Liver (tissue), 7 donors: ENCODE measurements at regions not wholly inside any gene's neighbourhood (a gene's known extent, or its start where the extent isn't known, plus 50 kb on each side); places are given as distances from the start of the nearest gene placed in this dataset.

ENCODE experiments used
- DNase-seq: peaks from one replicate; pipeline ENCODE4 v3.0.0-alpha.2; 2017; ENCODE audit warnings: low spot score
- H3K27ac ChIP-seq, 2 donors: one replicate each; pipeline ENCODE4 v1.7.0; 2013; ENCODE audit warnings: inconsistent platforms in 2 of 2, low read length in 2 of 2, control low read depth in 1 of 2, low read depth in 1 of 2, mild to moderate bottlenecking in 1 of 2
- H3K27me3 ChIP-seq, 4 donors: one replicate each; pipeline versions ENCODE4 v1.6.1 to v1.7.0; 2013; ENCODE audit warnings: low read length in 3 of 4, inconsistent platforms in 1 of 4, mild to moderate bottlenecking in 1 of 4, moderate library complexity in 1 of 4; ENCODE audit not compliant: control insufficient read depth in 4 of 4, insufficient read depth in 4 of 4
- H3K36me3 ChIP-seq, 4 donors: one replicate each; pipeline versions ENCODE4 v1.6.1 to v1.7.0; 2013; ENCODE audit warnings: low read length in 3 of 4, mild to moderate bottlenecking in 3 of 4, low read depth in 1 of 4, moderate library complexity in 1 of 4; ENCODE audit not compliant: control insufficient read depth in 4 of 4, insufficient read depth in 3 of 4
- H3K4me1 ChIP-seq, 4 donors: one replicate each; pipeline versions ENCODE4 v1.6.1 to v1.7.0; 2013; ENCODE audit warnings: low read length in 3 of 4, mild to moderate bottlenecking in 3 of 4, moderate library complexity in 1 of 4; ENCODE audit not compliant: control insufficient read depth in 4 of 4, insufficient read depth in 4 of 4
- H3K4me3 ChIP-seq, 3 donors: one replicate each; pipeline versions ENCODE4 v1.6.1 to v1.7.0; 2013; ENCODE audit warnings: low read length in 3 of 3, control low read depth in 1 of 3, low read depth in 1 of 3, mild to moderate bottlenecking in 1 of 3
- H3K9ac ChIP-seq, 2 donors: one replicate each; pipeline ENCODE4 v1.7.0; 2013; ENCODE audit warnings: low read length in 2 of 2, mild to moderate bottlenecking in 2 of 2, moderate library complexity in 2 of 2, control low read depth in 1 of 2, low read depth in 1 of 2
- H3K9me3 ChIP-seq, 4 donors: one replicate each; pipeline versions ENCODE4 v1.6.1 to v1.7.0; 2013; ENCODE audit warnings: low read length in 3 of 4; ENCODE audit not compliant: control insufficient read depth in 4 of 4
- EGR1 ChIP-seq, 2 donors: IDR thresholded peaks; 2 replicates each; pipeline ENCODE4 v1.6.1; 2016 to 2018; ENCODE audit warnings: antibody characterized with exemption in 2 of 2, low read depth in 2 of 2
- FOXA1 ChIP-seq: IDR thresholded peaks from 2 replicates; pipeline ENCODE4 v1.6.1; 2016; ENCODE audit warnings: antibody characterized with exemption
- FOXA2 ChIP-seq: IDR thresholded peaks from 2 replicates; pipeline ENCODE4 v1.6.1; 2016; ENCODE audit warnings: antibody characterized with exemption
- GABPA ChIP-seq, 2 donors: IDR thresholded peaks in 1 of 2; conservative IDR thresholded peaks in 1 of 2; 2 replicates each; pipeline ENCODE4 v1.6.1; 2016; ENCODE audit warnings: antibody characterized with exemption in 2 of 2, mild to moderate bottlenecking in 1 of 2, moderate library complexity in 1 of 2
- HNF4A ChIP-seq, 2 donors: conservative IDR thresholded peaks; 2 replicates each; pipeline ENCODE4 v1.6.1; 2016; ENCODE audit warnings: antibody characterized with exemption in 2 of 2, mild to moderate bottlenecking in 2 of 2
- HNF4G ChIP-seq: IDR thresholded peaks from 2 replicates; pipeline ENCODE4 v1.6.1; 2016; ENCODE audit warnings: antibody characterized with exemption
- JUND ChIP-seq, 2 donors: IDR thresholded peaks; 2 replicates each; pipeline ENCODE4 v1.6.1; 2016; ENCODE audit warnings: antibody characterized with exemption in 2 of 2
- NR2F2 ChIP-seq: IDR thresholded peaks from 2 replicates; pipeline ENCODE4 v1.6.1; 2016; ENCODE audit warnings: antibody characterized with exemption
- REST ChIP-seq: IDR thresholded peaks from 2 replicates; pipeline ENCODE4 v1.6.1; 2016; ENCODE audit warnings: antibody characterized with exemption, mild to moderate bottlenecking
- SP1 ChIP-seq: IDR thresholded peaks from 2 replicates; pipeline ENCODE4 v1.6.1; 2018; ENCODE audit warnings: antibody characterized with exemption, mild to moderate bottlenecking
- TAF1 ChIP-seq: conservative IDR thresholded peaks from 2 replicates; pipeline ENCODE4 v1.6.1; 2016; ENCODE audit warnings: antibody characterized with exemption, mild to moderate bottlenecking
- YY1 ChIP-seq: IDR thresholded peaks from 2 replicates; pipeline ENCODE4 v1.6.1; 2016; ENCODE audit warnings: antibody characterized with exemption, mild to moderate bottlenecking
- WGBS: extraction: QIAGEN DNeasy Blood & Tissue Kit; methylation state at CpG from one replicate; pipeline ENCODE4 v1.1.7; 2013; 5-methylcytosine and 5-hydroxymethylcytosine counted together
- TF ChIP-seq, protein P1 (sequence below): IDR thresholded peaks from 2 replicates; pipeline ENCODE4 v1.6.1; 2016; ENCODE audit warnings: antibody characterized with exemption
- donor health status: healthy.
- donor health status: healthy.
- donor health status: healthy.
- donor health status: healthy.

- Histone ChIP-seq H3K4me1 (no peaks in the 10 kb centered on the region), H3K9ac (no peak overlapping the region), H3K36me3 (no peaks in the 10 kb centered on the region), H3K4me3 (no peak overlapping the region), H3K27ac (no peak overlapping the region), H3K9me3 (no peaks in the 10 kb centered on the region), H3K27me3 (no peaks in the 10 kb centered on the region)
- 87% methylated on average over 3 of the region's 3 CpGs for WGBS
- TF ChIP-seq FOXA1 (no peak), FOXA2 (no peak), REST (no peak), EGR1 (IDR thresholded peaks at IDR 0.05; ENCODE audit: low read depth in 2 of 2) (no peak), TAF1 (no peak), HNF4G (no peak), SP1 (no peak), NR2F2 (no peak), YY1 (no peak), GABPA (IDR thresholded peaks at IDR 0.05 in 1 of 2, conservative IDR thresholded peaks at IDR 0.05 in 1 of 2) (no peak)
- TF ChIP-seq, protein P1, sequence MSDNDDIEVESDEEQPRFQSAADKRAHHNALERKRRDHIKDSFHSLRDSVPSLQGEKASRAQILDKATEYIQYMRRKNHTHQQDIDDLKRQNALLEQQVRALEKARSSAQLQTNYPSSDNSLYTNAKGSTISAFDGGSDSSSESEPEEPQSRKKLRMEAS: no peak
- DNase-seq: no peak
Observed at GRCh38 chrX:88024022-88024421, 506.4 kb downstream of the KLHL4 start.

DNA sequence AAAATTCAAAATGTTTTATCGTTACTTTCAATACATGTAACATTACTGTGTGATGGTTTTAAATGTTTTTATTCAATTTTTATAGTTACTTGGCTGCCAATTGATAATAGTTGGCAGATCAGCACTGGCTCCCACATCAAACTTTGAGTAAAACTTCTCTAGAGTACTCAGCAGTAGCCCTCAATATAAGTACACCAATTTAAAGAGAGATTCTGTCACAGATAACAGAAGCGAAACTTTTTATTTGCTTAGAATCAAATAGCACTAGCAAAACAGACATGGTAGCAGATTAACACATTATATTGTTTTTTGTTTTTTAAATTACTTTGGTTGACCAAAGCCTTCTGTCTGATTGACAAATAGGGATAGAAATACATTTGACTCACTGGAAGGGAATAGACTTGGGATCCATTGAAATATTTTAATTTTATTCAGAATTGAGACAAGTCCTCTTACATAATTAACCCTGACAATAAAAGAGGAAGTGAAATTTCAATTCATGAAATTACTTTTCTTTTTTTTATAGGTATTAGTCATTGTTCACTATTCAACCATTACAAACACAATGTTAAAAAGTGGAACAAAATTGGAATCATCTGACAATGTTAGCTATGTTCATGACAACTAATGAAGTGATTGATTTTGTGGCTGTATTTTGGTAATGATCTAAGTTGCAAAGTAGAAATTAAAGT is 554.9 kb downstream of the KLHL4 start:
- 76% methylated on average over 2 of the region's 2 CpGs for WGBS
- no peaks in the 10 kb centered on the region for H3K9me3 ChIP-seq

More for the DNA sequence above, 554.9 kb downstream of the KLHL4 start:
- DNase-seq: no peak
- no peaks in the 10 kb centered on the region for H3K27me3 ChIP-seq
- H3K4me1 ChIP-seq: no peaks in the 10 kb centered on the region
- H3K4me3 ChIP-seq: no peak overlapping the region
- no peak overlapping the region for H3K27ac ChIP-seq
- H3K9ac ChIP-seq: no peak overlapping the region
- TF ChIP-seq YY1 (no peak), HNF4A (conservative IDR thresholded peaks at IDR 0.05) (no peak), JUND (IDR thresholded peaks at IDR 0.05) (no peak), NR2F2 (no peak), FOXA1 (no peak), REST (no peak), TAF1 (no peak)
- H3K36me3 ChIP-seq: no peaks in the 10 kb centered on the region
